DND-41 (cell line): ENCODE measurements at regions not wholly inside any gene's neighbourhood (a gene's known extent, or its start where the extent isn't known, plus 50 kb on each side); places are given as distances from the start of the nearest gene placed in this dataset.

Experiments used
- EZH2 ChIP-seq: IDR thresholded peaks from 3 replicates; pipeline ENCODE4 v1.6.1; 2012; ENCODE audit warnings: borderline replicate concordance, low read depth, mild to moderate bottlenecking, moderate library complexity, low read length, inconsistent platforms; ENCODE audit not compliant: severe bottlenecking
- TF ChIP-seq, protein P1 (sequence below): IDR thresholded peaks from 2 replicates; pipeline ENCODE4 v1.5.1; 2012; ENCODE audit warnings: borderline replicate concordance, low read length, moderate library complexity, mild to moderate bottlenecking; ENCODE audit not compliant: poor library complexity, severe bottlenecking; ENCODE audit errors: extremely low read depth

DNA sequence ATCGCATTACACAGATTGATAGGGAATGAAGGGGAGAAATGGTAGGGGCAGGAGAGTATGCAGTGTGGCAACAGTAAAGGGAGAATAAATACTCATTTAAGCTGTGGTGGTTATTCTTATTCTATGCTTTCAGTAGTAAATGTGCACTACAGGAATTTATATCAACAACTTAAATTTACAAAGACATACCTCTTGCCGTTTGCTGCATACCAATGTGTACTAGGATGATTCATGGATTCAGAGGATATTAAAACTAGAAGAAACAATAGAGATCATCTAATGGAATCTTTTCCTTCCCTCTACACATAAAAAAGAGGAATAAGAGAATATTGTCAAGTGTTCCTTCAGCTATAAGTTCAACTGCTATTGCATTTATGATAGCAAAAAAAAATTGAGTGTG is 103.3 kb upstream of the RASA1 start:
- TF ChIP-seq, protein P1, sequence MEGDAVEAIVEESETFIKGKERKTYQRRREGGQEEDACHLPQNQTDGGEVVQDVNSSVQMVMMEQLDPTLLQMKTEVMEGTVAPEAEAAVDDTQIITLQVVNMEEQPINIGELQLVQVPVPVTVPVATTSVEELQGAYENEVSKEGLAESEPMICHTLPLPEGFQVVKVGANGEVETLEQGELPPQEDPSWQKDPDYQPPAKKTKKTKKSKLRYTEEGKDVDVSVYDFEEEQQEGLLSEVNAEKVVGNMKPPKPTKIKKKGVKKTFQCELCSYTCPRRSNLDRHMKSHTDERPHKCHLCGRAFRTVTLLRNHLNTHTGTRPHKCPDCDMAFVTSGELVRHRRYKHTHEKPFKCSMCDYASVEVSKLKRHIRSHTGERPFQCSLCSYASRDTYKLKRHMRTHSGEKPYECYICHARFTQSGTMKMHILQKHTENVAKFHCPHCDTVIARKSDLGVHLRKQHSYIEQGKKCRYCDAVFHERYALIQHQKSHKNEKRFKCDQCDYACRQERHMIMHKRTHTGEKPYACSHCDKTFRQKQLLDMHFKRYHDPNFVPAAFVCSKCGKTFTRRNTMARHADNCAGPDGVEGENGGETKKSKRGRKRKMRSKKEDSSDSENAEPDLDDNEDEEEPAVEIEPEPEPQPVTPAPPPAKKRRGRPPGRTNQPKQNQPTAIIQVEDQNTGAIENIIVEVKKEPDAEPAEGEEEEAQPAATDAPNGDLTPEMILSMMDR: no peak
- TF ChIP-seq EZH2: no peak
